WTC11 (cell line): ENCODE measurements at regions not wholly inside any gene's neighbourhood (a gene's known extent, or its start where the extent isn't known, plus 50 kb on each side); places are given as distances from the start of the nearest gene placed in this dataset.

Experiments used
- ATAC-seq: fragments of 200-7000 bp; cut with Tn5 transposase; 2 replicates; pipeline ENCODE4 v1.10.0; 2021; ENCODE audit warnings: mild to moderate bottlenecking, moderate library complexity
- CTCF ChIA-PET: fragments of 300-600 bp; sonication (Branson Sonifier 250); formaldehyde crosslinking; loops from one replicate; lab custom pipeline; 2021; ENCODE audit warnings: antibody characterized with exemption; lab: Charles Lee
- POLR2A ChIA-PET: fragments of 350-600 bp; sonication (Branson Sonifier 250); formaldehyde crosslinking; loops from one replicate; lab custom pipeline; 2021; ENCODE audit warnings: antibody characterized with exemption; lab: Charles Lee
- DNase-seq: peaks from one replicate; pipeline ENCODE4 v3.0.0; 2021; ENCODE audit warnings: low spot score
- H3K27ac Mint-ChIP-seq: 2 replicates; pipeline ENCODE4 v1.8.0; 2021; ENCODE audit warnings: mixed read lengths
- H3K27me3 Mint-ChIP-seq: 2 replicates; pipeline ENCODE4 v1.8.0; 2021; ENCODE audit warnings: low read depth, mild to moderate bottlenecking, moderate library complexity, mixed read lengths
- H3K36me3 Mint-ChIP-seq: 2 replicates; pipeline ENCODE4 v1.8.0; 2021; ENCODE audit warnings: mixed read lengths
- H3K4me1 Mint-ChIP-seq: 2 replicates; pipeline ENCODE4 v1.8.0; 2022; ENCODE audit warnings: mixed read lengths
- H3K4me3 Mint-ChIP-seq: 2 replicates; pipeline ENCODE4 v1.8.0; 2021; ENCODE audit warnings: mild to moderate bottlenecking, moderate library complexity, mixed read lengths
- H3K9me3 Mint-ChIP-seq: 2 replicates; pipeline ENCODE4 v1.8.0; 2021; ENCODE audit warnings: mixed read lengths
- ATF2 ChIP-seq: sonication (generic); formaldehyde crosslinking; IDR thresholded peaks from 2 replicates; pipeline ENCODE4 v1.8.1; 2022; ENCODE audit warnings: low read depth, missing genetic modification reagents, borderline replicate concordance
- CTCF ChIP-seq: fragments of 200-600 bp; IDR thresholded peaks from 2 replicates; pipeline ENCODE4 v1.8.0; 2022; ENCODE audit warnings: antibody characterized with exemption
- E2F5 ChIP-seq: sonication (generic); formaldehyde crosslinking; IDR thresholded peaks from 2 replicates; pipeline ENCODE4 v1.8.1; 2022; ENCODE audit warnings: mild to moderate bottlenecking, moderate library complexity, missing genetic modification reagents
- ESRRA ChIP-seq: sonication (generic); formaldehyde crosslinking; IDR thresholded peaks from 2 replicates; pipeline ENCODE4 v1.8.1; 2022; ENCODE audit warnings: mild to moderate bottlenecking, missing genetic modification reagents, borderline replicate concordance
- FOXJ3 ChIP-seq: sonication (generic); formaldehyde crosslinking; IDR thresholded peaks from 2 replicates; pipeline ENCODE4 v1.9.0; 2021; ENCODE audit warnings: missing genetic modification reagents, mild to moderate bottlenecking, borderline replicate concordance
- FOXK1 ChIP-seq: sonication (generic); formaldehyde crosslinking; IDR thresholded peaks from 2 replicates; pipeline ENCODE4 v1.8.0; 2022; ENCODE audit warnings: mild to moderate bottlenecking, moderate library complexity, missing genetic modification reagents
- GTF2I ChIP-seq: fragments of 250-450 bp; sonication (Bioruptor Pico); conservative IDR thresholded peaks from 2 replicates; pipeline ENCODE4 v1.4.0; 2021; ENCODE audit warnings: mild to moderate bottlenecking
- JAZF1 ChIP-seq: fragments of 250-450 bp; sonication (Bioruptor Pico); IDR thresholded peaks from 2 replicates; pipeline ENCODE4 v1.9.0; 2021; ENCODE audit warnings: moderate library complexity, mild to moderate bottlenecking, inconsistent platforms
- KAT7 ChIP-seq: sonication (generic); formaldehyde crosslinking; IDR thresholded peaks from 2 replicates; pipeline ENCODE4 v1.8.1; 2023; ENCODE audit warnings: missing genetic modification reagents, mild to moderate bottlenecking, borderline replicate concordance
- MAX ChIP-seq: sonication (generic); formaldehyde crosslinking; IDR thresholded peaks from 2 replicates; pipeline ENCODE4 v1.8.0; 2022; ENCODE audit warnings: mild to moderate bottlenecking, missing genetic modification reagents
- MYBL2 ChIP-seq: sonication (generic); formaldehyde crosslinking; IDR thresholded peaks from 2 replicates; pipeline ENCODE4 v1.8.1; 2023; ENCODE audit warnings: mild to moderate bottlenecking, moderate library complexity, missing genetic modification reagents
- NFATC4 ChIP-seq: fragments of 250-450 bp; sonication (Bioruptor Pico); IDR thresholded peaks from 2 replicates; pipeline ENCODE4 v1.9.0; 2021; ENCODE audit warnings: mild to moderate bottlenecking
- RELA ChIP-seq: sonication (generic); formaldehyde crosslinking; IDR thresholded peaks from 2 replicates; pipeline ENCODE4 v1.8.1; 2022; ENCODE audit warnings: missing genetic modification reagents, mild to moderate bottlenecking, borderline replicate concordance
- RORB ChIP-seq: fragments of 250-450 bp; sonication (Bioruptor Pico); IDR thresholded peaks from 2 replicates; pipeline ENCODE4 v1.9.0; 2021; ENCODE audit warnings: mild to moderate bottlenecking
- SOX15 ChIP-seq: fragments of 250-450 bp; sonication (Bioruptor Pico); IDR thresholded peaks from 2 replicates; pipeline ENCODE4 v1.9.0; 2021; ENCODE audit warnings: mild to moderate bottlenecking
- TEAD4 ChIP-seq: sonication (generic); formaldehyde crosslinking; IDR thresholded peaks from 2 replicates; pipeline ENCODE4 v1.8.0; 2022; ENCODE audit warnings: mild to moderate bottlenecking, missing genetic modification reagents
- ZNF281 ChIP-seq: sonication (generic); formaldehyde crosslinking; IDR thresholded peaks from 2 replicates; pipeline ENCODE4 v1.8.0; 2023; ENCODE audit warnings: mild to moderate bottlenecking, missing genetic modification reagents
- TF ChIP-seq, protein P1 (sequence below): sonication (generic); formaldehyde crosslinking; IDR thresholded peaks from 2 replicates; pipeline ENCODE4 v1.8.1; 2022; ENCODE audit warnings: low read depth, mild to moderate bottlenecking, moderate library complexity, missing genetic modification reagents, borderline replicate concordance
- TF ChIP-seq, protein P2 (sequence below): sonication (generic); formaldehyde crosslinking; conservative IDR thresholded peaks from 2 replicates; pipeline ENCODE4 v1.8.1; 2022; ENCODE audit warnings: mild to moderate bottlenecking, missing genetic modification reagents

GRCh38 chr2:184336688-184337087, 261.6 kb upstream of the ZNF804A start:
- Mint-ChIP-seq H3K4me3 (no peak overlapping the region), H3K4me1 (peaks cover 14% of the 10 kb centered on the region), H3K36me3 (no peaks in the 10 kb centered on the region), H3K27ac (no peak overlapping the region), H3K9me3 (no peaks in the 10 kb centered on the region), H3K27me3 (peaks cover 84% of the 10 kb centered on the region)
- TF ChIP-seq, protein P1, sequence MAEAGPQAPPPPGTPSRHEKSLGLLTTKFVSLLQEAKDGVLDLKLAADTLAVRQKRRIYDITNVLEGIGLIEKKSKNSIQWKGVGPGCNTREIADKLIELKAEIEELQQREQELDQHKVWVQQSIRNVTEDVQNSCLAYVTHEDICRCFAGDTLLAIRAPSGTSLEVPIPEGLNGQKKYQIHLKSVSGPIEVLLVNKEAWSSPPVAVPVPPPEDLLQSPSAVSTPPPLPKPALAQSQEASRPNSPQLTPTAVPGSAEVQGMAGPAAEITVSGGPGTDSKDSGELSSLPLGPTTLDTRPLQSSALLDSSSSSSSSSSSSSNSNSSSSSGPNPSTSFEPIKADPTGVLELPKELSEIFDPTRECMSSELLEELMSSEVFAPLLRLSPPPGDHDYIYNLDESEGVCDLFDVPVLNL (CRISPR knock-in tag): no peak
- TF ChIP-seq ESRRA: no peak
- TF ChIP-seq E2F5 (CRISPR knock-in tag): no peak
- TF ChIP-seq NFATC4 (CRISPR knock-in tag): no peak
- no peak for TF ChIP-seq KAT7 (CRISPR knock-in tag)
- TF ChIP-seq, protein P2, sequence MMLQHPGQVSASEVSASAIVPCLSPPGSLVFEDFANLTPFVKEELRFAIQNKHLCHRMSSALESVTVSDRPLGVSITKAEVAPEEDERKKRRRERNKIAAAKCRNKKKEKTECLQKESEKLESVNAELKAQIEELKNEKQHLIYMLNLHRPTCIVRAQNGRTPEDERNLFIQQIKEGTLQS: no peak
- no peak for TF ChIP-seq RORB (CRISPR knock-in tag)
- no peak for TF ChIP-seq FOXK1 (CRISPR knock-in tag)
- TF ChIP-seq ZNF281 (CRISPR knock-in tag): no peak
- TF ChIP-seq TEAD4 (CRISPR knock-in tag): no peak
- no peak for TF ChIP-seq FOXJ3
- TF ChIP-seq ATF2 (CRISPR knock-in tag): no peak
- TF ChIP-seq MAX (CRISPR knock-in tag): no peak
- TF ChIP-seq JAZF1 (CRISPR knock-in tag): no peak
- no peak for TF ChIP-seq MYBL2 (CRISPR knock-in tag)
- TF ChIP-seq CTCF: no peak
- no peak for TF ChIP-seq RELA (CRISPR knock-in tag)
- no peak for TF ChIP-seq SOX15 (CRISPR knock-in tag)
- no peak for TF ChIP-seq GTF2I (CRISPR knock-in tag)
- ATAC-seq: no peak
- POLR2A ChIA-PET: no interaction called here
- CTCF ChIA-PET: no interaction called here
- DNase-seq: no peak
